H4 (cell line): ENCODE measurements at regions not wholly inside any gene's neighbourhood (a gene's known extent, or its start where the extent isn't known, plus 50 kb on each side); places are given as distances from the start of the nearest gene placed in this dataset.

Source experiments
- DNase-seq: peaks from one replicate; pipeline ENCODE4 v3.0.0-alpha.2; 2015; ENCODE audit warnings: low spot score

DNA sequence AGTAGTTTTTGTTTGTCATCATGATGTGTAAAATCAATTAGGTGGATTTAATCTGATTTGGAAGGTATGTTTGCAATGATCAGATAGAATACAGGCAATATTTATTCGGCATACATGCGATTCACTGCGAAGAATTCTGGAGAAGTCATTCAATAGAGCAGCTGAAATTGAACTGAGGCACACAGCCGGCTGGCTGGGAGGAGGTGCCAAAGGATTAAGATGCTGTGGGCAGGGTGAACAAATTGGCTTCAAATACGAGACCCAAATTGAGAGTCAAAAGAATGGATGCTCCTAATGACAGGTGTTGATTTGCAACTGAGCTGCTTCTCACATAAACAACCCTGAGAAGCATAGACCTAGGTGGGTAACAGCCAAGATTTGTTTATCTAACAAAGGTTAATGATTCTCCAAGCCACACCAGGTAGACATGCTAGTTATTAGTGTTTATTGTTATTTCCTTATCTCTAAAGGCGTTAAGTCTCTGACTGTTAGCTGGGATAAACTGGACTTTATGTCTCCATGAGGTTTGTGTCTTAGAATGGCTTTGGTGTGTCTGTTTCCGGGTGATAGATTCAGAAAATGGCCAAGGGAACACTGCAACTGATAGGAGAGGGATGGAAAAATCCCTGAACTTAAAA, 55.3 kb upstream of the CLINT1 start:
- DNase-seq = no peak

DNA sequence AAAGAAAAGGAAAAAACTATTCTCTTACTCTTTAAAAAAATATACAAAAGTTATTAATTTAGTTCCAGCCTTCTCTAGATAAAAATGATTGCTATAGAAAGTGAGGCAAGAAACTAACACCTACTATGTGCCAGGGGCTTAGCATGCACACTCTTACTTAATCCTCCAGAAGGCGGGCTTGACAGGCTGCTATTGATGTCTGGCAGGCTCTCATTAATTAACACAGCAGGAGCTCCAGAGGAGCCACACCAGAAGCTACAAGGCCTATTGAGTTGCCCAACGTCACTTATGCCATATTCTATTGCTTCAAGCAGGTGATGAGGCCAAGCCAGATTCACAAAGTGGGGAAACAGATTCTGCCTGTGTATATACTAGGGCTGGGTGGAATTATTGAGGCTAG, 54.6 kb upstream of the CLINT1 start:
- DNase-seq = no peak

GRCh38 chr5:157912621-157913325, 53.8 kb upstream of the CLINT1 start:
- no peak for DNase-seq

- DNase-seq = no peak
Measured at GRCh38 chr5:157911568-157911967, 52.6 kb upstream of the CLINT1 start.
